ENCODE measurements at regions not wholly inside any gene's neighbourhood (a gene's known extent, or its start where the extent isn't known, plus 50 kb on each side); places are given as distances from the start of the nearest gene placed in this dataset.

- H3K27me3 ChIP-seq (ENCODE audit: control insufficient read depth in 2 of 2, insufficient read depth in 2 of 2, low read length in 2 of 2): no peaks in the 10 kb centered on the region
- no peak for DNase-seq (ENCODE audit: low read depth, low spot score)
- intact Hi-C loops (cut with micrococcal nuclease): no loop called here
- H3K79me2 ChIP-seq (ENCODE audit: control insufficient read depth, insufficient read depth, low read length): no peaks in the 10 kb centered on the region
- no peak for FAIRE-seq
- no peaks in the 10 kb centered on the region for H3K4me1 ChIP-seq (ENCODE audit: control insufficient read depth, extremely low read depth, insufficient read depth, low read length)
- no peaks in the 10 kb centered on the region for H3K36me3 ChIP-seq (ENCODE audit: control insufficient read depth in 2 of 2, extremely low read depth in 1 of 2, insufficient read depth in 2 of 2, low read length in 2 of 2)
- no peak overlapping the region for H3K9ac ChIP-seq (replicated peaks; ENCODE audit: extremely low read depth, insufficient read depth, low read length)
- BruUV-seq (replicated peaks): no TSS peak
- H3K9me1 ChIP-seq (replicated peaks; ENCODE audit: control insufficient read depth, extremely low read depth, insufficient read depth, low read length): no peaks in the 10 kb centered on the region
- no peaks in the 10 kb centered on the region for H4K20me1 ChIP-seq (replicated peaks; ENCODE audit: control insufficient read depth, extremely low read depth, insufficient read depth, low read length)
- H3K27ac ChIP-seq (ENCODE audit: insufficient read depth, low read depth, low read length): no peak overlapping the region
- peaks cover 8% of the 10 kb centered on the region for H3K9me3 ChIP-seq (replicated peaks; ENCODE audit: control insufficient read depth, insufficient read depth, low read length)
- no peak for TF ChIP-seq CTCF (IDR thresholded peaks at IDR 0.05; ENCODE audit: extremely low read depth in 1 of 2, insufficient read depth in 1 of 2, low read depth in 1 of 2, low read length in 2 of 2)
- TF ChIP-seq GATA2 (IDR thresholded peaks at IDR 0.05; ENCODE audit: insufficient read depth, insufficient read length, low read depth, low read length): no peak
- TF ChIP-seq POLR2AphosphoS5 (IDR thresholded peaks at IDR 0.05; ENCODE audit: insufficient read depth, low read depth, low read length): no peak
- no peak for TF ChIP-seq EZH2 (IDR thresholded peaks at IDR 0.05; ENCODE audit: borderline replicate concordance, low read depth, low read length, severe bottlenecking)
- no peak for TF ChIP-seq FOS (IDR thresholded peaks at IDR 0.05; ENCODE audit: borderline replicate concordance, insufficient read depth, low read length)
- TF ChIP-seq MYC (IDR thresholded peaks at IDR 0.05; ENCODE audit: low read depth, low read length): no peak
- TF ChIP-seq MAX (IDR thresholded peaks at IDR 0.05; ENCODE audit: insufficient read depth, insufficient read length): no peak
- ChIA-PET POLR2A (no interaction called here), CTCF (no interaction called here)
- H3K4me2 ChIP-seq (ENCODE audit: insufficient read depth, low read length): no peak overlapping the region
- no peak overlapping the region for H3K4me3 ChIP-seq (replicated peaks in 1 of 3; ENCODE audit: insufficient read depth in 1 of 3, low read depth in 1 of 3, low read length in 3 of 3)
- H2AFZ ChIP-seq (ENCODE audit: low read depth, low read length): no peak overlapping the region
- dilution Hi-C loops (cut with MboI; ENCODE audit: extremely low pct_ligation_motif_present, low sequenced_read_pairs): no loop called here
Measured at GRCh38 chr1:4495809-4496208, 158.6 kb upstream of the AJAP1 start.
